A673 (cell line): ENCODE measurements at regions not wholly inside any gene's neighbourhood (a gene's known extent, or its start where the extent isn't known, plus 50 kb on each side); places are given as distances from the start of the nearest gene placed in this dataset.

Source experiments
- BruUV-seq: library from RNA; stranded (reverse); fragments of 400-500 nt; replicated peaks from 2 replicates; lab custom pipeline; 2021; lab: Mats Ljungman, UMichigan
- CTCF ChIA-PET: fragments of 300-600 bp; sonication (Branson Sonifier 250); formaldehyde crosslinking; loops from one replicate; lab custom pipeline; 2022; ENCODE audit warnings: antibody characterized with exemption; lab: Charles Lee
- POLR2A ChIA-PET: fragments of 300-600 bp; sonication (Branson Sonifier 250); formaldehyde crosslinking; loops from one replicate; lab custom pipeline; 2022; ENCODE audit warnings: antibody characterized with exemption; ENCODE audit not compliant: low non-redundant PET; lab: Charles Lee
- DNase-seq: peaks from one replicate; pipeline ENCODE4 v3.0.0-alpha.2; 2015; ENCODE audit warnings: low spot score
- H3K27ac ChIP-seq: fragments of 200-600 bp; sonication (generic); 2 replicates; pipeline ENCODE4 v1.5.1; 2016; ENCODE audit warnings: mixed run types, low read depth, mild to moderate bottlenecking, mixed read lengths, antibody characterized with exemption, low read length; ENCODE audit not compliant: poor library complexity, severe bottlenecking
- H3K27me3 ChIP-seq: fragments of 200-600 bp; sonication (generic); replicated peaks from 2 replicates; pipeline ENCODE4 v1.6.1; 2017; ENCODE audit warnings: mixed run types, low read depth, mild to moderate bottlenecking, mixed read lengths, antibody characterized with exemption, low read length; ENCODE audit not compliant: insufficient read depth, poor library complexity
- H3K36me3 ChIP-seq: fragments of 200-600 bp; sonication (generic); 2 replicates; pipeline ENCODE4 v1.6.1; 2016; ENCODE audit warnings: mixed run types, mild to moderate bottlenecking, mixed read lengths, antibody characterized with exemption, low read length; ENCODE audit not compliant: insufficient read depth, poor library complexity, severe bottlenecking
- H3K4me1 ChIP-seq: fragments of 200-600 bp; sonication (generic); 2 replicates; pipeline ENCODE4 v1.6.1; 2017; ENCODE audit warnings: mixed run types, mild to moderate bottlenecking, mixed read lengths, antibody characterized with exemption, low read length; ENCODE audit not compliant: insufficient read depth, poor library complexity, severe bottlenecking
- H3K4me3 ChIP-seq: fragments of 200-600 bp; sonication (generic); 2 replicates; pipeline ENCODE4 v1.5.1; 2016; ENCODE audit warnings: low read depth, mixed run types, mild to moderate bottlenecking, mixed read lengths, low read length; ENCODE audit not compliant: poor library complexity, severe bottlenecking
- H3K9me3 ChIP-seq: fragments of 200-600 bp; sonication (generic); 2 replicates; pipeline ENCODE4 v1.6.1; 2016; ENCODE audit warnings: mixed run types, low read depth, mild to moderate bottlenecking, mixed read lengths, antibody characterized with exemption, low read length; ENCODE audit not compliant: poor library complexity, severe bottlenecking
- CTCF ChIP-seq: fragments of 300-800, 200-600 bp; sonication (generic); conservative IDR thresholded peaks from 2 replicates; pipeline ENCODE4 v1.5.1; 2017; ENCODE audit warnings: low read depth, mild to moderate bottlenecking, antibody characterized with exemption, low read length, moderate library complexity, mixed read lengths
- EZH2 ChIP-seq: fragments of 200-600 bp; sonication (generic); IDR thresholded peaks from 2 replicates; pipeline ENCODE4 v1.6.1; 2017; ENCODE audit warnings: borderline replicate concordance, low read depth, mild to moderate bottlenecking, mixed read lengths, antibody characterized with exemption, low read length; ENCODE audit not compliant: poor library complexity, severe bottlenecking
- intact Hi-C: fragments of 100-400 bp; cut with micrococcal nuclease; formaldehyde crosslinking; loops from one replicate; pipeline ENCODE4 v1.10.0; 2022; ENCODE audit not compliant: unreplicated experiment

GRCh38 chr6:14231501-14232280 is 114.1 kb downstream of the CD83 start:
- ChIA-PET CTCF (no interaction called here), POLR2A (no interaction called here)
- no peaks in the 10 kb centered on the region for H3K4me1 ChIP-seq
- H3K9me3 ChIP-seq: no peaks in the 10 kb centered on the region
- H3K36me3 ChIP-seq: no peaks in the 10 kb centered on the region
- H3K27ac ChIP-seq: no peak overlapping the region
- TF ChIP-seq CTCF (no peak), EZH2 (no peak)
- no TSS peak for BruUV-seq
- H3K27me3 ChIP-seq: no peaks in the 10 kb centered on the region
- H3K4me3 ChIP-seq: no peak overlapping the region
- intact Hi-C loops: no loop called here
- DNase-seq: no peak

- ChIA-PET CTCF (no interaction called here), POLR2A (no interaction called here)
- no peaks in the 10 kb centered on the region for H3K27me3 ChIP-seq
- intact Hi-C loops: no loop called here
- BruUV-seq: no TSS peak
- TF ChIP-seq EZH2 (no peak), CTCF (no peak)
- no peak for DNase-seq
- no peaks in the 10 kb centered on the region for H3K36me3 ChIP-seq
- no peak overlapping the region for H3K27ac ChIP-seq
- no peak overlapping the region for H3K4me3 ChIP-seq
- H3K9me3 ChIP-seq: no peaks in the 10 kb centered on the region
- H3K4me1 ChIP-seq: no peaks in the 10 kb centered on the region
Observed at GRCh38 chr6:14232889-14233288, 115.3 kb downstream of the CD83 start.

- Histone ChIP-seq H3K27ac (no peak overlapping the region), H3K4me1 (no peaks in the 10 kb centered on the region), H3K4me3 (no peak overlapping the region), H3K27me3 (no peaks in the 10 kb centered on the region), H3K36me3 (no peaks in the 10 kb centered on the region), H3K9me3 (peaks cover 8% of the 10 kb centered on the region)
- intact Hi-C loops: no loop called here
- no peak for TF ChIP-seq CTCF
- no peak for TF ChIP-seq EZH2
- POLR2A ChIA-PET: no interaction called here
- no peak for DNase-seq
- CTCF ChIA-PET: no interaction called here
- no TSS peak for BruUV-seq
Observed at GRCh38 chr6:14235653-14236356, 118.2 kb downstream of the CD83 start.
